IMR-90 (cell line): ENCODE measurements at regions not wholly inside any gene's neighbourhood (a gene's known extent, or its start where the extent isn't known, plus 50 kb on each side); places are given as distances from the start of the nearest gene placed in this dataset.

Experiments
- ATAC-seq: fragments of 200-7000 bp; cut with Tn5 transposase; 2 replicates; pipeline ENCODE4 v1.9.1; 2020; ENCODE audit warnings: low read depth, mild to moderate bottlenecking, moderate library complexity
- BruUV-seq: library from RNA; stranded (reverse); fragments of 400-500 nt; replicated peaks from 2 replicates; lab custom pipeline; 2021; lab: Mats Ljungman, UMichigan
- CTCF ChIA-PET: fragments of 300-600 bp; formaldehyde crosslinking; extraction: SDS; loops from one replicate; lab custom pipeline; 2021; ENCODE audit warnings: antibody characterized with exemption; lab: Yijun Ruan, JAX
- POLR2A ChIA-PET: fragments of 300-600 bp; sonication (Branson Sonifier 250); formaldehyde crosslinking; loops from one replicate; lab custom pipeline; 2022; ENCODE audit warnings: antibody characterized with exemption; ENCODE audit not compliant: unreplicated experiment; lab: Charles Lee
- DNase-seq: peaks from one replicate; pipeline ENCODE4 v3.0.0; 2013
- H2AFZ ChIP-seq: replicated peaks from 2 replicates; pipeline ENCODE3; 2013; ENCODE audit warnings: low read length, mild to moderate bottlenecking; ENCODE audit not compliant: poor library complexity
- H2AK5ac ChIP-seq: 2 replicates; pipeline ENCODE4 v1.6.1; 2013; ENCODE audit warnings: low read depth, low read length, inconsistent platforms
- H2AK9ac ChIP-seq: replicated peaks from 2 replicates; pipeline ENCODE3; 2013; ENCODE audit warnings: mild to moderate bottlenecking, low read depth, low read length, moderate library complexity; ENCODE audit not compliant: poor library complexity
- H2BK120ac ChIP-seq: 2 replicates; pipeline ENCODE4 v1.6.1; 2013; ENCODE audit warnings: low read depth, low read length, inconsistent platforms
- H2BK15ac ChIP-seq: 3 replicates; pipeline ENCODE4 v1.6.1; 2013; ENCODE audit warnings: low read depth, low read length, inconsistent platforms
- H2BK20ac ChIP-seq: 2 replicates; pipeline ENCODE4 v1.6.1; 2013; ENCODE audit warnings: low read depth, mild to moderate bottlenecking, inconsistent platforms, low read length, moderate library complexity
- H2BK5ac ChIP-seq: 2 replicates; pipeline ENCODE4 v1.6.1; 2013; ENCODE audit warnings: mild to moderate bottlenecking, low read depth, low read length, inconsistent platforms; ENCODE audit not compliant: poor library complexity, severe bottlenecking
- H3K14ac ChIP-seq: replicated peaks from 2 replicates; pipeline ENCODE4 v1.6.1; 2013; ENCODE audit warnings: low read depth, low read length, inconsistent platforms
- H3K18ac ChIP-seq: 2 replicates; pipeline ENCODE4 v1.6.1; 2013; ENCODE audit warnings: low read depth, low read length, control low read depth
- H3K23ac ChIP-seq: 2 replicates; pipeline ENCODE4 v1.6.1; 2013; ENCODE audit warnings: low read depth, low read length, inconsistent platforms
- H3K27ac ChIP-seq: 2 replicates; pipeline ENCODE4 v1.5.1; 2013; ENCODE audit warnings: mild to moderate bottlenecking, control low read depth, low read length; ENCODE audit not compliant: insufficient read depth
- H3K27me3 ChIP-seq: 2 replicates; pipeline ENCODE4 v1.6.1; 2013; ENCODE audit warnings: low read length; ENCODE audit not compliant: control insufficient read depth, insufficient read depth
- H3K36me3 ChIP-seq: 2 replicates; pipeline ENCODE4 v1.6.1; 2013; ENCODE audit warnings: low read length, mixed read lengths; ENCODE audit not compliant: control insufficient read depth, insufficient read depth
- H3K4ac ChIP-seq: 2 replicates; pipeline ENCODE4 v1.6.1; 2013; ENCODE audit warnings: low read depth, low read length, inconsistent platforms
- H3K4me1 ChIP-seq: 2 replicates; pipeline ENCODE4 v1.6.1; 2013; ENCODE audit warnings: low read length, mixed read lengths; ENCODE audit not compliant: control insufficient read depth, insufficient read depth
- H3K4me2 ChIP-seq: 2 replicates; pipeline ENCODE4 v1.6.1; 2013; ENCODE audit warnings: low read depth, mild to moderate bottlenecking, control low read depth, low read length, moderate library complexity
- H3K4me3 ChIP-seq: 2 replicates; pipeline ENCODE4 v1.5.1; 2013; ENCODE audit warnings: low read depth, mild to moderate bottlenecking, control low read depth, low read length, moderate library complexity; ENCODE audit not compliant: insufficient read depth
- H3K56ac ChIP-seq: 2 replicates; pipeline ENCODE4 v1.6.1; 2013; ENCODE audit warnings: low read length, inconsistent platforms; ENCODE audit not compliant: insufficient read depth; ENCODE audit errors: extremely low read depth
- H3K79me1 ChIP-seq, 2 experiments: 2 replicates each; pipeline ENCODE4 v1.6.1; 2013; ENCODE audit warnings: low read length in 2 of 2, inconsistent platforms in 1 of 2, low read depth in 1 of 2
- H3K9ac ChIP-seq: 2 replicates; pipeline ENCODE4 v1.6.1; 2013; ENCODE audit warnings: low read depth, low read length, control low read depth
- H3K9me1 ChIP-seq: 2 replicates; pipeline ENCODE4 v1.6.1; 2013; ENCODE audit warnings: low read length, inconsistent platforms; ENCODE audit not compliant: insufficient read depth
- H3K9me3 ChIP-seq: 2 replicates; pipeline ENCODE4 v1.6.1; 2013; ENCODE audit warnings: low read length; ENCODE audit not compliant: control insufficient read depth, insufficient read depth
- H4K20me1 ChIP-seq: 2 replicates; pipeline ENCODE4 v1.6.1; 2013; ENCODE audit warnings: low read length, inconsistent platforms; ENCODE audit not compliant: insufficient read depth
- H4K5ac ChIP-seq: 2 replicates; pipeline ENCODE4 v1.6.1; 2013; ENCODE audit warnings: mild to moderate bottlenecking, low read depth, low read length, control low read depth
- H4K8ac ChIP-seq, 2 experiments: 2 replicates each; pipeline ENCODE4 v1.6.1; 2013; ENCODE audit warnings: low read depth in 2 of 2, low read length in 2 of 2, control low read depth in 1 of 2, inconsistent platforms in 1 of 2
- H4K91ac ChIP-seq: 2 replicates; pipeline ENCODE4 v1.6.1; 2013; ENCODE audit warnings: low read depth, low read length, inconsistent platforms; ENCODE audit not compliant: insufficient read depth
- BHLHE40 ChIP-seq: fragments of 150-350 bp; IDR thresholded peaks from 2 replicates; pipeline ENCODE4 v1.6.1; 2016; ENCODE audit warnings: mild to moderate bottlenecking, low read depth, low read length
- CHD1 ChIP-seq: IDR thresholded peaks from 2 replicates; pipeline ENCODE4 v1.6.1; 2012; ENCODE audit warnings: low read depth, low read length, improper control_type of control experiment
- CTCF ChIP-seq: conservative IDR thresholded peaks from 2 replicates; pipeline ENCODE4 v1.5.1; 2012; ENCODE audit warnings: mild to moderate bottlenecking, low read depth, low read length, improper control_type of control experiment
- ELK1 ChIP-seq: fragments of 150-350 bp; IDR thresholded peaks from 2 replicates; pipeline ENCODE4 v1.6.1; 2016; ENCODE audit warnings: low read depth, mild to moderate bottlenecking, low read length, moderate library complexity, borderline replicate concordance
- FOS ChIP-seq: fragments of 150-350 bp; IDR thresholded peaks from 2 replicates; pipeline ENCODE4 v1.6.1; 2016; ENCODE audit warnings: low read depth, low read length
- MAFK ChIP-seq: IDR thresholded peaks from 2 replicates; pipeline ENCODE4 v1.6.1; 2012; ENCODE audit warnings: low read depth, low read length, improper control_type of control experiment
- MAZ ChIP-seq: IDR thresholded peaks from 2 replicates; pipeline ENCODE4 v1.6.1; 2012; ENCODE audit warnings: low read depth, mild to moderate bottlenecking, low read length, improper control_type of control experiment, moderate library complexity, borderline replicate concordance
- MXI1 ChIP-seq: IDR thresholded peaks from 2 replicates; pipeline ENCODE4 v1.6.1; 2012; ENCODE audit warnings: low read depth, mild to moderate bottlenecking, low read length, moderate library complexity, borderline replicate concordance
- NFE2L2 ChIP-seq: fragments of 150-350 bp; IDR thresholded peaks from 2 replicates; pipeline ENCODE4 v1.6.1; 2016; ENCODE audit warnings: low read depth, mild to moderate bottlenecking, low read length
- POLR2A ChIP-seq: IDR thresholded peaks from 2 replicates; pipeline ENCODE4 v1.6.1; 2012; ENCODE audit warnings: mild to moderate bottlenecking, low read depth, low read length
- RCOR1 ChIP-seq: IDR thresholded peaks from 2 replicates; pipeline ENCODE4 v1.6.1; 2012; ENCODE audit warnings: mild to moderate bottlenecking, low read length, improper control_type of control experiment; ENCODE audit not compliant: insufficient replicate concordance
- RFX5 ChIP-seq: IDR thresholded peaks from 2 replicates; pipeline ENCODE4 v1.8.0; 2012; ENCODE audit warnings: low read depth, mild to moderate bottlenecking, low read length, moderate library complexity
- SMC3 ChIP-seq: fragments of 150-350 bp; IDR thresholded peaks from 2 replicates; pipeline ENCODE4 v1.6.1; 2016; ENCODE audit warnings: low read depth, mild to moderate bottlenecking, antibody characterized with exemption, low read length, moderate library complexity
- USF2 ChIP-seq: fragments of 150-350 bp; IDR thresholded peaks from 2 replicates; pipeline ENCODE4 v1.6.1; 2017; ENCODE audit warnings: mild to moderate bottlenecking, antibody characterized with exemption, low read length, low read depth
- WGBS, 2 experiments: methylation state at CpG; one replicate each; pipeline versions ENCODE4 v1.1.5 to v1.1.7; 2013; ENCODE audit warnings: missing lambda C conversion rate in 2 of 2; ENCODE audit not compliant: insufficient read length in 1 of 2; ENCODE audit errors: extremely low coverage in 2 of 2; 5-methylcytosine and 5-hydroxymethylcytosine counted together
- dilution Hi-C: fragments of 300-500 bp; cut with HindIII; formaldehyde crosslinking; loops from one replicate; pipeline ENCODE4 v1.14.3; 2018; ENCODE audit warnings: low sequenced_read_pairs; ENCODE audit not compliant: unreplicated experiment
- in situ Hi-C: fragments of 300-500 bp; cut with MboI; formaldehyde crosslinking; loops from 3 replicates; pipeline ENCODE4 v1.14.3; 2019; ENCODE audit warnings: low sequenced_read_pairs, inconsistent platforms, mixed read lengths
- intact Hi-C: fragments of 100-400 bp; cut with micrococcal nuclease; formaldehyde crosslinking; loops from 2 replicates; pipeline ENCODE4 v1.10.0; 2022

GRCh38 chr5:28714907-28715698 is 1676.7 kb upstream of the CDH9 start:
- no peak overlapping the region for H2BK20ac ChIP-seq
- no CpG with 5 or more reads among the region's 4 CpGs for WGBS, 2 experiments
- no peak overlapping the region for H3K4me2 ChIP-seq
- H3K4ac ChIP-seq, result no peak overlapping the region
- no peaks in the 10 kb centered on the region for H3K9me1 ChIP-seq
- H3K27me3 ChIP-seq, result no peaks in the 10 kb centered on the region
- H3K36me3 ChIP-seq, result no peaks in the 10 kb centered on the region
- H4K20me1 ChIP-seq, result no peaks in the 10 kb centered on the region
- no peak overlapping the region for H3K23ac ChIP-seq
- H4K91ac ChIP-seq, result no peak overlapping the region
- no peak overlapping the region for H2AK5ac ChIP-seq
- H2AK9ac ChIP-seq, result no peak overlapping the region
- H2BK5ac ChIP-seq, result no peak overlapping the region
- H4K8ac ChIP-seq, result no peak overlapping the region
- ATAC-seq (no peak), DNase-seq (no peak)
- no peak overlapping the region for H3K14ac ChIP-seq
- H3K9me3 ChIP-seq, result no peaks in the 10 kb centered on the region; the same call in 1 of the 2 replicates
- no TSS peak for BruUV-seq
- CTCF ChIA-PET, result no interaction called here
- no peak overlapping the region for H3K9ac ChIP-seq
- H4K5ac ChIP-seq, result no peak overlapping the region
- no peak overlapping the region for H2AFZ ChIP-seq
- dilution Hi-C loops, result no loop called here
- no peak overlapping the region for H2BK15ac ChIP-seq
- intact Hi-C loops, result no loop called here
- POLR2A ChIA-PET, result no interaction called here
- no peak overlapping the region for H3K56ac ChIP-seq
- no peaks in the 10 kb centered on the region for H3K4me1 ChIP-seq
- no peak overlapping the region for H3K18ac ChIP-seq
- H2BK120ac ChIP-seq, result no peak overlapping the region
- no peaks in the 10 kb centered on the region for H3K79me1 ChIP-seq
- TF ChIP-seq NFE2L2 (no peak), RCOR1 (no peak), SMC3 (no peak), ELK1 (no peak), MAFK (no peak), CTCF (no peak), BHLHE40 (no peak), USF2 (no peak), MAZ (no peak), MXI1 (no peak), POLR2A (no peak), CHD1 (no peak), RFX5 (no peak), FOS (no peak)
- in situ Hi-C loops, result no loop called here
- no peak overlapping the region for H3K4me3 ChIP-seq
- no peak overlapping the region for H3K27ac ChIP-seq
